Prostate gland (tissue), 2 donors: ENCODE measurements at regions not wholly inside any gene's neighbourhood (a gene's known extent, or its start where the extent isn't known, plus 50 kb on each side); places are given as distances from the start of the nearest gene placed in this dataset.
"Not testable (repeated sequence)": the region's sequence is repeated elsewhere in the genome, so short reads cannot be mapped to it uniquely, and the experiment has no call there.

Experiments
- DNase-seq: peaks from one replicate; pipeline ENCODE4 v3.0.0-alpha.2; 2019; ENCODE audit warnings: low spot score
- H3K27ac ChIP-seq, 2 donors: fragments of 200-600 bp; sonication (generic); 2 replicates each; pipeline ENCODE4 v1.5.1; 2017 to 2019
- H3K27me3 ChIP-seq: fragments of 200-600 bp; sonication (generic); replicated peaks from 2 replicates; pipeline ENCODE4 v1.5.1; 2019; ENCODE audit not compliant: insufficient read depth
- H3K36me3 ChIP-seq, 2 donors: fragments of 200-600 bp; sonication (generic); 1 replicate in 1 of 2; 2 replicates in 1 of 2; pipeline versions ENCODE4 v1.5.1 to v1.8.1; 2017 to 2019
- H3K4me1 ChIP-seq: fragments of 200-600 bp; sonication (generic); replicated peaks from 2 replicates; pipeline ENCODE4 v1.5.1; 2019
- H3K4me3 ChIP-seq, 2 donors: fragments of 200-600 bp; sonication (generic); 2 replicates each; pipeline ENCODE4 v1.5.1; 2017 to 2019
- H3K9me3 ChIP-seq: fragments of 200-600 bp; sonication (generic); 2 replicates; pipeline ENCODE4 v1.5.1; 2017
- CTCF ChIP-seq, 4 experiments: fragments of 200-600 bp in 2 of 4; fragments of 450-650 bp in 2 of 4; sonication (generic) in 2 of 4; IDR thresholded peaks; 1 replicate in 3 of 4; 2 replicates in 1 of 4; pipeline ENCODE4 v1.5.1; 2016 to 2019; ENCODE audit warnings: antibody characterized with exemption in 4 of 4, mild to moderate bottlenecking in 2 of 4, moderate library complexity in 2 of 4
- POLR2A ChIP-seq: fragments of 450-650 bp; IDR thresholded peaks from one replicate; pipeline ENCODE4 v1.6.1; 2016; ENCODE audit warnings: antibody characterized with exemption, mild to moderate bottlenecking
- POLR2AphosphoS5 ChIP-seq: sonication (generic); formaldehyde crosslinking; IDR thresholded peaks from one replicate; pipeline ENCODE4 v1.6.1; 2017; ENCODE audit warnings: antibody characterized with exemption
- WGBS: methylation state at CpG from one replicate; pipeline ENCODE4 v1.1.5; 2018; 5-methylcytosine and 5-hydroxymethylcytosine counted together
- intact Hi-C: fragments of 100-400 bp; cut with DNase I; formaldehyde crosslinking; loops from one replicate; pipeline ENCODE4 v1.14.2; 2022

- Histone ChIP-seq H3K36me3 (no peaks in the 10 kb centered on the region), H3K4me3 (no peak overlapping the region), H3K27ac (no peak overlapping the region), H3K27me3 (peaks cover 3% of the 10 kb centered on the region), H3K9me3 (no peaks in the 10 kb centered on the region), H3K4me1 (no peaks in the 10 kb centered on the region)
- no peak for DNase-seq
- TF ChIP-seq CTCF (IDR thresholded peaks at IDR 0.05) = no peak
- TF ChIP-seq POLR2AphosphoS5 = no peak
- no peak for TF ChIP-seq POLR2A
- intact Hi-C loops = no loop called here
- 45% methylated on average over 2 of the region's 2 CpGs for WGBS
Measured at GRCh38 chr5:135169753-135170152, 135.7 kb upstream of the PITX1 start.

- no peak for TF ChIP-seq CTCF (IDR thresholded peaks at IDR 0.05)
- no peak for TF ChIP-seq POLR2AphosphoS5
- TF ChIP-seq POLR2A = no peak
- Histone ChIP-seq H3K9me3 (no peaks in the 10 kb centered on the region), H3K4me1 (no peaks in the 10 kb centered on the region), H3K27me3 (peaks cover 5% of the 10 kb centered on the region), H3K36me3 (no peaks in the 10 kb centered on the region), H3K4me3 (no peak overlapping the region), H3K27ac (no peak overlapping the region)
- 63% methylated on average over 4 of the region's 4 CpGs for WGBS
- intact Hi-C loops = no loop called here
- DNase-seq = no peak
Measured at GRCh38 chr5:135167634-135168033, 133.6 kb upstream of the PITX1 start.

GRCh38 chr5:135164873-135165614 is 131.0 kb upstream of the PITX1 start:
- H3K9me3 ChIP-seq, intact Hi-C loops, DNase-seq, H3K4me3 ChIP-seq, H3K36me3 ChIP-seq, H3K27me3 ChIP-seq, H3K27ac ChIP-seq, H3K4me1 ChIP-seq: not testable (repeated sequence)
- 71% methylated on average over 4 of the region's 4 CpGs for WGBS

GRCh38 chr5:135163964-135164363 is 129.9 kb upstream of the PITX1 start:
- Histone ChIP-seq H3K4me1 (no peaks in the 10 kb centered on the region), H3K9me3 (no peaks in the 10 kb centered on the region), H3K4me3 (no peak overlapping the region), H3K27me3 (peaks cover 5% of the 10 kb centered on the region), H3K36me3 (no peaks in the 10 kb centered on the region), H3K27ac (no peak overlapping the region)
- no peak for TF ChIP-seq POLR2A
- TF ChIP-seq CTCF (IDR thresholded peaks at IDR 0.05) = no peak
- TF ChIP-seq POLR2AphosphoS5 = no peak
- intact Hi-C loops = no loop called here
- WGBS = 98% methylated on average over 2 of the region's 2 CpGs
- DNase-seq = no peak

- no peaks in the 10 kb centered on the region for H3K36me3 ChIP-seq
- H3K27me3 ChIP-seq = peaks cover 5% of the 10 kb centered on the region
- no peaks in the 10 kb centered on the region for H3K9me3 ChIP-seq
- H3K27ac ChIP-seq = no peak overlapping the region
- intact Hi-C loops = no loop called here
- WGBS = 95% methylated on average over 5 of the region's 5 CpGs
- no peak for TF ChIP-seq POLR2A
- TF ChIP-seq CTCF (IDR thresholded peaks at IDR 0.05) = no peak
- TF ChIP-seq POLR2AphosphoS5 = no peak
- H3K4me1 ChIP-seq = no peaks in the 10 kb centered on the region
- DNase-seq = no peak
- no peak overlapping the region for H3K4me3 ChIP-seq
Measured at GRCh38 chr5:135163391-135163790, 129.4 kb upstream of the PITX1 start.
